Loucy (cell line): ENCODE measurements at regions not wholly inside any gene's neighbourhood (a gene's known extent, or its start where the extent isn't known, plus 50 kb on each side); places are given as distances from the start of the nearest gene placed in this dataset.
A peak's percentile ranks its signal among the peaks of the same experiment; 100 is the strongest.

ENCODE experiments used
- H2AFZ ChIP-seq: fragments of 200-600 bp; sonication (generic); 2 replicates; pipeline ENCODE4 v1.6.0; 2016; ENCODE audit warnings: antibody characterized with exemption, mild to moderate bottlenecking, low read length, moderate library complexity
- H3F3A ChIP-seq: fragments of 200-600 bp; 2 replicates; pipeline ENCODE4 v1.6.0; 2016; ENCODE audit warnings: antibody characterized with exemption, low read depth, mild to moderate bottlenecking
- H3K27me3 ChIP-seq: fragments of 200-600 bp; sonication (generic); 2 replicates; pipeline ENCODE4 v1.6.1; 2014; ENCODE audit warnings: low read length, mild to moderate bottlenecking; ENCODE audit not compliant: insufficient read depth, poor library complexity, severe bottlenecking
- H3K36me3 ChIP-seq: fragments of 200-600 bp; sonication (generic); 2 replicates; pipeline ENCODE4 v1.6.1; 2016; ENCODE audit warnings: low read length; ENCODE audit not compliant: insufficient read depth
- H3K4me1 ChIP-seq: fragments of 200-600 bp; sonication (generic); 2 replicates; pipeline ENCODE4 v1.5.1; 2014; ENCODE audit warnings: low read length, mild to moderate bottlenecking; ENCODE audit not compliant: insufficient read depth, poor library complexity, severe bottlenecking
- H3K4me2 ChIP-seq: fragments of 200-600 bp; sonication (generic); 2 replicates; pipeline ENCODE4 v1.6.0; 2014; ENCODE audit warnings: antibody characterized with exemption, low read length, low read depth, mild to moderate bottlenecking; ENCODE audit not compliant: poor library complexity, severe bottlenecking
- H3K4me3 ChIP-seq: fragments of 200-600 bp; sonication (generic); 2 replicates; pipeline ENCODE4 v1.5.1; 2014; ENCODE audit warnings: low read length, mild to moderate bottlenecking, mixed read lengths; ENCODE audit not compliant: poor library complexity, severe bottlenecking
- H3K79me2 ChIP-seq: fragments of 200-600 bp; sonication (generic); 2 replicates; pipeline ENCODE4 v1.6.1; 2014; ENCODE audit warnings: low read length; ENCODE audit not compliant: insufficient read depth
- H3K9ac ChIP-seq: fragments of 200-600 bp; sonication (generic); 2 replicates; pipeline ENCODE4 v1.6.0; 2014; ENCODE audit warnings: mild to moderate bottlenecking, low read depth, low read length, moderate library complexity; ENCODE audit not compliant: poor library complexity, severe bottlenecking
- H3K9me2 ChIP-seq: fragments of 200-600 bp; sonication (generic); replicated peaks from 2 replicates; pipeline ENCODE4 v1.6.1; 2016; ENCODE audit warnings: low read depth, low read length, mixed read lengths
- H3K9me3 ChIP-seq: fragments of 200-600 bp; sonication (generic); 2 replicates; pipeline ENCODE4 v1.6.1; 2014; ENCODE audit warnings: mild to moderate bottlenecking, antibody characterized with exemption, low read length, low read depth; ENCODE audit not compliant: insufficient read depth
- H4K20me1 ChIP-seq: fragments of 200-600 bp; sonication (generic); 2 replicates; pipeline ENCODE4 v1.6.0; 2014; ENCODE audit warnings: antibody characterized with exemption, low read length, mild to moderate bottlenecking; ENCODE audit not compliant: insufficient read depth, poor library complexity, severe bottlenecking
- EZH2phosphoT487 ChIP-seq: fragments of 200-600 bp; IDR thresholded peaks from 2 replicates; pipeline ENCODE4 v1.6.1; 2018; ENCODE audit warnings: antibody characterized with exemption, mild to moderate bottlenecking, moderate library complexity, borderline replicate concordance
- TF ChIP-seq, protein P1 (sequence below): fragments of 200-600 bp; sonication (generic); conservative IDR thresholded peaks from 2 replicates; pipeline ENCODE4 v1.5.1; 2014; ENCODE audit warnings: mild to moderate bottlenecking, antibody characterized with exemption, low read length

DNA sequence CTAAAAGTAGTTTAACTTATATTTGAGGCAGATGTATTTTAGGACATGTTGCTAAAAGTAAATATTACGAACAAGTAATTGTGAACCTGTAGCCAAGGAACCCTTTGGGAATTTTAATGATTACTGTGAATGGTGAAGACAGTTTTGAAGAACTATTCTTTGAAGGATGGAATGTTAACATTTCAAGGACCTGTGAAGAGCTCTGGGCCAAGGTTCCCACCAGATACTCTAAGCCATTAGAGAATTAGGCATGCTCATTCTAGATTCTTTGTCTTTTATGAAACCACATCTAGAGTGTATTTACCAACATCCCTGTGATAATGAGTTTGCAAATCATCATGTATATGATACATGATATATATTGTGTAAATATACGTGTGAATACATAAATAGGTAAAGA, 99.8 kb downstream of the SEPTIN7 start:
- H3K4me3 ChIP-seq = no peak overlapping the region
- H3K9me3 ChIP-seq = no peaks in the 10 kb centered on the region
- H3K27me3 ChIP-seq = no peaks in the 10 kb centered on the region
- H3K9me2 ChIP-seq = no peaks in the 10 kb centered on the region
- TF ChIP-seq EZH2phosphoT487 = no peak
- TF ChIP-seq, protein P1, sequence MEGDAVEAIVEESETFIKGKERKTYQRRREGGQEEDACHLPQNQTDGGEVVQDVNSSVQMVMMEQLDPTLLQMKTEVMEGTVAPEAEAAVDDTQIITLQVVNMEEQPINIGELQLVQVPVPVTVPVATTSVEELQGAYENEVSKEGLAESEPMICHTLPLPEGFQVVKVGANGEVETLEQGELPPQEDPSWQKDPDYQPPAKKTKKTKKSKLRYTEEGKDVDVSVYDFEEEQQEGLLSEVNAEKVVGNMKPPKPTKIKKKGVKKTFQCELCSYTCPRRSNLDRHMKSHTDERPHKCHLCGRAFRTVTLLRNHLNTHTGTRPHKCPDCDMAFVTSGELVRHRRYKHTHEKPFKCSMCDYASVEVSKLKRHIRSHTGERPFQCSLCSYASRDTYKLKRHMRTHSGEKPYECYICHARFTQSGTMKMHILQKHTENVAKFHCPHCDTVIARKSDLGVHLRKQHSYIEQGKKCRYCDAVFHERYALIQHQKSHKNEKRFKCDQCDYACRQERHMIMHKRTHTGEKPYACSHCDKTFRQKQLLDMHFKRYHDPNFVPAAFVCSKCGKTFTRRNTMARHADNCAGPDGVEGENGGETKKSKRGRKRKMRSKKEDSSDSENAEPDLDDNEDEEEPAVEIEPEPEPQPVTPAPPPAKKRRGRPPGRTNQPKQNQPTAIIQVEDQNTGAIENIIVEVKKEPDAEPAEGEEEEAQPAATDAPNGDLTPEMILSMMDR = no peak
- H4K20me1 ChIP-seq = no peaks in the 10 kb centered on the region
- H3K36me3 ChIP-seq = peaks cover 86% of the 10 kb centered on the region; the same call in 1 of the 2 replicates
- no peaks in the 10 kb centered on the region for H3K4me1 ChIP-seq
- H2AFZ ChIP-seq = no peak overlapping the region
- H3K4me2 ChIP-seq = no peak overlapping the region
- no peak overlapping the region for H3K9ac ChIP-seq
- H3F3A ChIP-seq = no peaks in the 10 kb centered on the region
- no peaks in the 10 kb centered on the region for H3K79me2 ChIP-seq

DNA sequence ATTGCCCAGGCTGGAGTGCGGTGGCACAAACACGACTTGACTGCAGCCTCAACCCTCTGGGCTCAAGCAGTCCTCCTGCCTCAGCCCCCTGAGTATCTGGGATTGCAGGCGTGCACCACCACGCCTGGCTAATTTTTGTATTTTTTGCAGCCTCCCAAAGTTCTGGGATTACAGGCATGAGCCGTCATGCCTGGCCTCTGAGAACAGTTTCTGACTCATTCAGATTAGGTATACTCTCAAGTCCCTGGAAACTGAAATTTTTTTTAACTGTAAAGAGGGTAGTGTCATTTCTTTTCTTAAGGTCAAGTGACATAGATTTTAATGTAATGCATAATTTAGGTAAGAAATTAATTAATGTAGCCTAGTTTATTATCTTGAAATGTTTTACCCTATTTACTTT, 104.7 kb downstream of the SEPTIN7 start:
- Histone ChIP-seq H3K4me2 (no peak overlapping the region), H3K9me3 (no peaks in the 10 kb centered on the region), H3K9me2 (no peaks in the 10 kb centered on the region), H3K4me1 (no peaks in the 10 kb centered on the region), H3K27me3 (no peaks in the 10 kb centered on the region), H2AFZ (no peak overlapping the region), H3F3A (no peaks in the 10 kb centered on the region), H3K9ac (no peak overlapping the region), H4K20me1 (no peaks in the 10 kb centered on the region), H3K36me3 (peaks cover 46% of the 10 kb centered on the region; the same call in 1 of the 2 replicates), H3K4me3 (no peak overlapping the region), H3K79me2 (no peaks in the 10 kb centered on the region)
- TF ChIP-seq, protein P1 = no peak
- TF ChIP-seq EZH2phosphoT487 = no peak

DNA sequence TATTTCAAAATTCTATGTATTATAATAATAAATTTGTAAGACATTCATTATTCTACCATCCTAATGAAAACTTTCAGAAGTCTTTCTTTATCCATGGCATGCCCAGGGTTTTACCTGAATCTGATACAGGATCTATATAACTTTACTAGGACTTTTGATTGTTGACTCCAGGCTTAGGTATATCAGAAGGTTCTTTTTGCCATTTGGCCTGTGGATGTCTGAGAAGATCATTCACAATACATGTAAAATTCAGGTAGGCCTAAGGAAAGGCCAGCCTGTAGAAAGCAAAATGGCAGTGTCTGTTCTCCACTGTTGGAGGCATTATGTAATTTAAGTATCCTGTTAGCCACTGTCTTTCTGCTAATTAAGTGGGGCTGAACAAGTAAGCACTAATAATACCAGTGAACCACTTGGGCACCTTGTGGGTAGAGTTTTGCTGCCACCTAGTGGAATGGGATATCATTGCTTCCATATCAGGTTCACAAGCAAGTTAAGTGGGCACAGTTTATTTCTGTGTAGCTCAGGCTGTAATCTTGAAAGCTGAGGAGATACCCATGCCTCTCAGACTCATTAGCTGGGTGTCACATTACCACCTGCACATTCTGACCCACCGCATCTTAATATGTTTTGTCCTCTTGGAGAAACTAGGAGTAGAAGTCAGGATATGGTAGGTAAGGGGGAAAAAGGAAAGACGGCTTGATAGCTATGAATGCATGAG, 105.5 kb downstream of the SEPTIN7 start:
- Histone ChIP-seq H3K9ac (no peak overlapping the region), H3K9me2 (no peaks in the 10 kb centered on the region), H3K36me3 (peaks cover 39% of the 10 kb centered on the region; the same call in 1 of the 2 replicates), H3K4me3 (no peak overlapping the region), H2AFZ (no peak overlapping the region), H3F3A (no peaks in the 10 kb centered on the region), H3K79me2 (no peaks in the 10 kb centered on the region), H3K9me3 (no peaks in the 10 kb centered on the region), H3K27me3 (no peaks in the 10 kb centered on the region), H3K4me1 (no peaks in the 10 kb centered on the region), H4K20me1 (no peaks in the 10 kb centered on the region), H3K4me2 (no peak overlapping the region)
- no peak for TF ChIP-seq EZH2phosphoT487
- TF ChIP-seq, protein P1 = peak; percentile 88
